C4-2B (cell line): ENCODE measurements at regions not wholly inside any gene's neighbourhood (a gene's known extent, or its start where the extent isn't known, plus 50 kb on each side); places are given as distances from the start of the nearest gene placed in this dataset.

Experiments used
- CTCF ChIP-seq: fragments of 450-650 bp; conservative IDR thresholded peaks from 2 replicates; pipeline ENCODE4 v1.5.1; 2017; ENCODE audit warnings: mild to moderate bottlenecking
- ZFX ChIP-seq: fragments of 450-650 bp; IDR thresholded peaks from 2 replicates; pipeline ENCODE4 v1.6.1; 2017

- TF ChIP-seq CTCF (no peak), ZFX (no peak)
Observed at GRCh38 chr1:200231787-200232231, 178.0 kb downstream of the ZNF281 start.
